GM23338 (cell line): ENCODE measurements at regions not wholly inside any gene's neighbourhood (a gene's known extent, or its start where the extent isn't known, plus 50 kb on each side); places are given as distances from the start of the nearest gene placed in this dataset.

Experiments used
- CREB1 ChIP-seq: fragments of 250-450 bp; sonication (Bioruptor Pico); IDR thresholded peaks from 2 replicates; pipeline ENCODE4 v1.5.0; 2020; ENCODE audit warnings: low read depth, mild to moderate bottlenecking, moderate library complexity
- CTCF ChIP-seq, 2 experiments: fragments of 200-600 bp in 1 of 2; sonication (generic) in 1 of 2; conservative IDR thresholded peaks; 2 replicates each; pipeline versions ENCODE4 v1.5.1 to v1.6.1; 2016 to 2017; ENCODE audit warnings: antibody characterized with exemption in 2 of 2, low read depth in 2 of 2, mild to moderate bottlenecking in 2 of 2, moderate library complexity in 1 of 2
- EZH2 ChIP-seq: fragments of 200-600 bp; sonication (generic); IDR thresholded peaks from one replicate; pipeline ENCODE4 v1.8.0; 2017; ENCODE audit warnings: antibody characterized with exemption, mild to moderate bottlenecking, low read depth; ENCODE audit not compliant: unreplicated experiment
- JUNB ChIP-seq: IDR thresholded peaks from one replicate; pipeline ENCODE4 v1.6.1; 2016; ENCODE audit warnings: antibody characterized with exemption; ENCODE audit not compliant: unreplicated experiment
- POLR2AphosphoS5 ChIP-seq: IDR thresholded peaks from 2 replicates; pipeline ENCODE4 v1.6.1; 2016; ENCODE audit warnings: antibody characterized with exemption, low read depth
- ZNF114 ChIP-seq: fragments of 250-450 bp; sonication (Bioruptor Pico); IDR thresholded peaks from 2 replicates; pipeline ENCODE4 v1.5.0; 2020; ENCODE audit warnings: mild to moderate bottlenecking, moderate library complexity
- ZNF331 ChIP-seq: fragments of 250-450 bp; sonication (Bioruptor Pico); IDR thresholded peaks from 2 replicates; pipeline ENCODE4 v1.5.0; 2020; ENCODE audit warnings: low read depth, mild to moderate bottlenecking, moderate library complexity
- TF ChIP-seq, protein P1 (sequence below): IDR thresholded peaks from 2 replicates; pipeline ENCODE4 v1.6.1; 2016; ENCODE audit warnings: antibody characterized with exemption

DNA sequence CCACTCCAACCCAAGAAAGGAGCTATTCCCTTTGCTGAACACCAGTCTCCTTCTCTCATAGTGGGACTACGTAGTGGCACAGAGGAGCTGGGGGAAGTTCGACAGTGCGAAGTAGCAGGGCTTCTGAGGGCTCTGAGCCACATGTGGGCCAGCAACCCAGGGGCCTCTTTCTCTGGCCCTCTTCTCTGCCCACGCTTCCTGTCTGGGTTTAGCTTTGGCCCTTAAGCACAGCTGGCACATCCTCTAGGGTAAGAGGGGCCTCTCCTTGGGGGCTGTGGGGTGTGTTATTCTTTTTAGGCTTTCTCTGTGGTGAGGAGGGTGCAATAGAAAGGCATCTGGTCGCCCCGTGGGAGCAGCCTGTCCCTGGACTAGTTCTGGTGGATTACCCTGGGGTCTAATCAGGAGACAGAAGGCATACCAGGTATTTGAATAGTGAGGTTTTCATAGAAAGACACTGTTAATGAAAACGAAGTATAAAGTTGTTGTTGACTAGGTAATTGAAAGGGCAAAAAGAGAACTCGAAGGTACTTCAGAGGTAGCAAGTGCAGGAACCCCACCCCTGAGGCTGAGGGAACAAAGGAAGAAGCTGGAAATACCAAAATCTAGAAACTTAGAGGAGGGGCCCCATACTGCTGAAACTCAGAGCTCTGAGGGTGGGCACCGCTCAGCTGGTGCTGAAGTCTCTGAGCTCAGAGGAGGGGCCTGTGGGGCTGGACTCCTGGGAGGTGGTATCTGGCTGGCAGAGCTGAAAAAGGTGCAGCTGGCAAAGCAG is 151.9 kb upstream of the RPS6KA3 start:
- TF ChIP-seq CTCF (conservative IDR thresholded peaks at IDR 0.05; ENCODE audit: low read depth in 2 of 2) = no peak
- no peak for TF ChIP-seq CREB1 (CRISPR knock-in tag)
- TF ChIP-seq JUNB = no peak
- no peak for TF ChIP-seq EZH2
- TF ChIP-seq, protein P1, sequence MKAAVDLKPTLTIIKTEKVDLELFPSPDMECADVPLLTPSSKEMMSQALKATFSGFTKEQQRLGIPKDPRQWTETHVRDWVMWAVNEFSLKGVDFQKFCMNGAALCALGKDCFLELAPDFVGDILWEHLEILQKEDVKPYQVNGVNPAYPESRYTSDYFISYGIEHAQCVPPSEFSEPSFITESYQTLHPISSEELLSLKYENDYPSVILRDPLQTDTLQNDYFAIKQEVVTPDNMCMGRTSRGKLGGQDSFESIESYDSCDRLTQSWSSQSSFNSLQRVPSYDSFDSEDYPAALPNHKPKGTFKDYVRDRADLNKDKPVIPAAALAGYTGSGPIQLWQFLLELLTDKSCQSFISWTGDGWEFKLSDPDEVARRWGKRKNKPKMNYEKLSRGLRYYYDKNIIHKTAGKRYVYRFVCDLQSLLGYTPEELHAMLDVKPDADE = no peak
- TF ChIP-seq POLR2AphosphoS5 = no peak
- TF ChIP-seq ZNF114 = no peak
- no peak for TF ChIP-seq ZNF331 (CRISPR knock-in tag)
